ENCODE measurements at regions not wholly inside any gene's neighbourhood (a gene's known extent, or its start where the extent isn't known, plus 50 kb on each side); places are given as distances from the start of the nearest gene placed in this dataset.
"Not testable (repeated sequence)": the region's sequence is repeated elsewhere in the genome, so short reads cannot be mapped to it uniquely, and the experiment has no call there.

DNA sequence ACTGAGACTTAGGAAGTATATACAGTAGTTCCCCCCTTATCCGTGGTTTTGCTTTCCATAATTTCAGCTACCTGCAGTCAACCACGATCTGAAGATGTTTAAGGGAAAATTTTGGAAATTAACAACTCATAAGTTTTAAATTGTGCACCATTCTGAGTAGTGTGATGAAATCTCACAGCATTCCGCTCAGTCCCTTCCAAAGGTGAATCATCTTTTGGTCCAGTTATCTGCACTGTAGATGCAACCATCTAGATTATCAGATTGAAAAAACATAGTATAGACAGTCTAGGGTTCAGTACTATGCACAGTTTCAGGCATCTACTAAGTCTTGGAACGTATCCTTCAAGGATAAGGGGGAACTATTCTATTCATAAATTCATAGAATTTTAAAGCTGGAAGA is 109.0 kb downstream of the ANXA3 start:
- TF ChIP-seq, protein P1, sequence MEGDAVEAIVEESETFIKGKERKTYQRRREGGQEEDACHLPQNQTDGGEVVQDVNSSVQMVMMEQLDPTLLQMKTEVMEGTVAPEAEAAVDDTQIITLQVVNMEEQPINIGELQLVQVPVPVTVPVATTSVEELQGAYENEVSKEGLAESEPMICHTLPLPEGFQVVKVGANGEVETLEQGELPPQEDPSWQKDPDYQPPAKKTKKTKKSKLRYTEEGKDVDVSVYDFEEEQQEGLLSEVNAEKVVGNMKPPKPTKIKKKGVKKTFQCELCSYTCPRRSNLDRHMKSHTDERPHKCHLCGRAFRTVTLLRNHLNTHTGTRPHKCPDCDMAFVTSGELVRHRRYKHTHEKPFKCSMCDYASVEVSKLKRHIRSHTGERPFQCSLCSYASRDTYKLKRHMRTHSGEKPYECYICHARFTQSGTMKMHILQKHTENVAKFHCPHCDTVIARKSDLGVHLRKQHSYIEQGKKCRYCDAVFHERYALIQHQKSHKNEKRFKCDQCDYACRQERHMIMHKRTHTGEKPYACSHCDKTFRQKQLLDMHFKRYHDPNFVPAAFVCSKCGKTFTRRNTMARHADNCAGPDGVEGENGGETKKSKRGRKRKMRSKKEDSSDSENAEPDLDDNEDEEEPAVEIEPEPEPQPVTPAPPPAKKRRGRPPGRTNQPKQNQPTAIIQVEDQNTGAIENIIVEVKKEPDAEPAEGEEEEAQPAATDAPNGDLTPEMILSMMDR (IDR thresholded peaks at IDR 0.05): no peak
- no peak for TF ChIP-seq ZFX (IDR thresholded peaks at IDR 0.05; ENCODE audit: borderline replicate concordance)
- no peak overlapping the region for H3K27ac ChIP-seq

DNA sequence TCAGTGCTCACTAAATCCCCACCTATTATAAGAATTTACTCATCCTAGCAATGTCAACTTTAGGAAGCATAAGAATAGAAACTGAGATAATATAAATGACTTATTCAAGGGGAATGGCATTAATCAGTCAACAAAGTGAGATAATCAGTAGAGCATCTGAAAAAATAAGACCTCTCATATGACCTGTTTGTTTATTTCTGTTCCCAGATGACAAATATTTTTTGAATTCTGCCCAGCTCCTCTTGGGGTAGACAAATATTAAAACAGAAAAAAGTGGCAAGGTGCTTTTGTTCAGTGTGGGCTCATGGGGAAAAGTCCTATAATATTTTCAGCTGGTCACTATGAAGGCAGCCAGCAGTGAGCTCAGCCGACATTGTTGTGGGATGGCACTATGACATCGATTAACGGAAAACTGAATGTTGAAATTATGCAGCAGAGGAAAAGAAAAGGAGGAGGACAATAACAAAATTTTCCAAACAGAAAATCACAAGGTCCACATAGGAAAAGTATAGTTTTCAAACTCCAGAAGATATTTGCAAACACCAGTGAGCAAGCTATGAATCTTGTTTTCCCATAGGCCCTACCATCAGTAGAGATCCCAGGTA is 109.6 kb downstream of the ANXA3 start:
- H3K27ac ChIP-seq: no peak overlapping the region
- TF ChIP-seq, protein P1 (IDR thresholded peaks at IDR 0.05): no peak
- TF ChIP-seq ZFX (IDR thresholded peaks at IDR 0.05; ENCODE audit: borderline replicate concordance): no peak

DNA sequence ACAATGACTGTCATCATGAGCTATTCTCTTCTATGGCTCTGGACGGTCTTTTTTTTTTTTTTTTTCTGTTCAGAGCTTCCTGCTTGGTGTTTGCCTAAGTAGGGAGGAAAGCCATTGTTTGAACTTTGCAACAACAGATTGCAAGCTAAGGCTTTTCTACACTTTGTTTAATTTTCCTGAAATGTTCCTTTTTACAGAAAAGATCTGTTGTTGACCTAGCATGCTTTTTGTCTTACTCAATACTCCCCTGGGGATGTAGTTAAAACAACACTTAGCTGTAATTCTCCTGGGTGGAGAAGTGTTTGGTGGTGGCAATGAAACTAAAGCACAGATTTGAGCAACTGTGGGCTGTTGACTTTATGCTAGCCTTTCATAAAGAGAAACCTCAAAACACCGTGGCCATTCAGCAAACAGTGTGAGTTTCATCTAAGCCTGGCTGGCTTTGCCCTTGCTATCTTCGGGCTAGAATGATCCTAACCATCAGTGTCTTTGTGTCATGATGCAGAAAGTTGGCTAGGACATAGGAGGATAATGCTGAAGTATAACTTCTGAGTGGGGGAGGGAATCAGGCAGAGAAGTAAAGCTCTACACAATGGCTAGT is 110.5 kb downstream of the ANXA3 start:
- no peak overlapping the region for H3K27ac ChIP-seq
- TF ChIP-seq, protein P1 (IDR thresholded peaks at IDR 0.05): no peak
- TF ChIP-seq ZFX (IDR thresholded peaks at IDR 0.05; ENCODE audit: borderline replicate concordance): no peak

DNA sequence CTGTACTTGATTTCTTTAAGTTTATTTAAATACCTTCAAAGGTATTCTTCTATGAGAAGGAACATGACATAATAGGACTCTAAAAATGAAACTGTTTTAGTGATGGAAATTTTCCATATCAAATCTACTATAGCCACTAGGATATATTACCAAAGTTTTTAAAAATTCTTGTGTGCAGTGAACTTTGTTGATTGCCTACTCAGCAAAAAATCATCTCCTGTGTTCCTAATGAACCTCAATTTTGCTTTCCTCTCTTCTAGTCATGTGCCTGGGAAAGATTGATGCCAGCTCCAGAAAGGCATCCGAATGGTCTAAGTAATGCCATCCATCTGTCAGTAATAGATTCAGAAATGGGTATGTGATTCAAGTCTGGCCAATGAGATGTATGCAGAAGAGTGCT is 111.1 kb downstream of the ANXA3 start:
- TF ChIP-seq, protein P1 (IDR thresholded peaks at IDR 0.05): no peak
- TF ChIP-seq ZFX (IDR thresholded peaks at IDR 0.05; ENCODE audit: borderline replicate concordance): no peak
- no peak overlapping the region for H3K27ac ChIP-seq

DNA sequence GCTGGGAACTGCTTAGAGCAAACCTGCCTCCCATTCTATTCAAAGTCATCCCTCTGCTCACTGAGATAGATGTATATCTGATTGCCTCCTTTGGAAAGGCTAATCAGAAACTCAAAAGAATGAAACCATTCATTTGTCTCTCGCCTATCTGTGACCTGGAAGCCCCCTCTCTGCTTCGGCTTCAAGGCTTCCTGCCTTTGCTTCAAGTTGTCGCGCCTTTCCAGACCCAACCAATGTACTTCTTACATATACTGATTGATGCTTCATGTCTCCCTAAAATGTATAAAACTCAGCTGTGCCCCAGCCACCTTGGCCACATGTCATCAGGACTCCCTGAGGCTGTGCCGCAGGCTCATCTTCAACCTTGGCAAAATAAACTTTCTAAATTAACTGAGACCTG is 111.9 kb upstream of the BMP2K start:
- not testable (repeated sequence) for H3K27ac ChIP-seq

DNA sequence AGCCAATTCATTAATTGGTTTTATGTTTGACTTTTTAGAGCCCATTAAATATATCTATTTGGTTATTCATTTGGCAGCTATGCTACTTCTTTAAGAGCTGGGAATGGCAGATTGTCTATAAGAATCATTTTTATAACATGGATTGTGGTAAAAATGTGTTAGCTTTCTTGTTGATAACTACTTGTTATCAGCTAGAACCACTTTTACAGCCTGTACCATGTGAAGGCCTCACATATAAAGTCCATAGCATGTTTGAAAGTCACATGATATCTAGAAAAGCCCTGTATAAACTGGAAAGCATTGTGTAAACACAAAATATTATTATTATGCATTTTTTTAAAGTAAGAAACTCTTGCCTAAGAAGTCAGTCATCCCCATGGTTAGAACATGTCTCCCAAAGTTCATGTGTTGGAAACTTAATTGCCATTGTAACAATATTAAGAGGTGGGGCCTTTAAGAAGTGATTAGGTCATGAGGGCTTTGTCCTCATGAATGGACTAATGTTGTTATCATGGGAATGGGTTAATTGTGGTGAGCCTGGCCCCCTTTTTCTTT is 110.9 kb upstream of the BMP2K start:
- no peak for TF ChIP-seq ZFX (IDR thresholded peaks at IDR 0.05; ENCODE audit: borderline replicate concordance)
- TF ChIP-seq, protein P1 (IDR thresholded peaks at IDR 0.05): no peak
- H3K27ac ChIP-seq: no peak overlapping the region

DNA sequence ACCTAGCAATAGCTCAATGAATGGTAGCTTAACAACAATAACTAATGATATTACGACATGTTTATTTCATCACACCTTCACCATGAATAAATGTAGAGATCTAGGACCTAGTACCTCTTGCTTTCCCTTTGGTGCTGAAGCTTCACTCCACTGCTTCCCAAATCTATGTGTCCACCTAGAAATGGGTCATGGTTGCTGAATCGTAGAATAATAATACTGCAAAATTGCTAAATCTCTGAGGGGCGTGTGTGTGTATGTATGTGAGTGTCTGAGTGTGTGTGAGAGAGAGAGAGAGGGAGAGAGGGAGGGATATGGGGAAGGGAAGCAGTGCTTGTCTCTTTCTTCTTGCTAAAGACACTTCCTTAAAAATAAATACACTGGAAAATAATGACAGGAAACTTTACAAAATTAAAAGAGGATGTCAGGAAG is 109.3 kb upstream of the BMP2K start:
- TF ChIP-seq, protein P1 (IDR thresholded peaks at IDR 0.05): no peak
- no peak for TF ChIP-seq ZFX (IDR thresholded peaks at IDR 0.05; ENCODE audit: borderline replicate concordance)
- no peak overlapping the region for H3K27ac ChIP-seq

Measured in 22Rv1 (cell line).